Right lobe of liver (tissue), 6 donors: ENCODE measurements at regions not wholly inside any gene's neighbourhood (a gene's known extent, or its start where the extent isn't known, plus 50 kb on each side); places are given as distances from the start of the nearest gene placed in this dataset.

Source experiments
- ATAC-seq, 4 donors: fragments of 200-7000 bp; cut with Tn5 transposase; one replicate each; pipeline ENCODE4 v1.9.1; 2020; ENCODE audit warnings: mild to moderate bottlenecking in 4 of 4, moderate library complexity in 4 of 4
- DNase-seq, 3 donors: peaks; one replicate each; pipeline ENCODE4 v3.0.0-alpha.2; 2020
- H3K27ac ChIP-seq, 3 donors: fragments of 200-600 bp; one replicate each; pipeline ENCODE4 v1.8.0; 2022
- H3K27me3 ChIP-seq, 2 donors: fragments of 200-600 bp; one replicate each; pipeline ENCODE4 v1.8.0; 2022
- H3K36me3 ChIP-seq, 4 donors: fragments of 200-600 bp; sonication (generic) in 1 of 4; one replicate each; pipeline versions ENCODE4 v1.5.1 to v1.8.0; 2017 to 2022; ENCODE audit warnings: control low read depth in 1 of 4
- H3K4me1 ChIP-seq, 4 donors: fragments of 200-600 bp; sonication (generic) in 1 of 4; one replicate each; pipeline versions ENCODE4 v1.5.1 to v1.8.0; 2017 to 2022; ENCODE audit warnings: control low read depth in 1 of 4
- H3K4me3 ChIP-seq, 3 donors: fragments of 200-600 bp; one replicate each; pipeline ENCODE4 v1.8.0; 2022
- H3K9me3 ChIP-seq, 4 donors: fragments of 200-600 bp; sonication (generic) in 1 of 4; one replicate each; pipeline versions ENCODE4 v1.5.1 to v1.8.0; 2017 to 2022; ENCODE audit warnings: control low read depth in 1 of 4
- POLR2A ChIP-seq: fragments of 450-650 bp; IDR thresholded peaks from one replicate; pipeline ENCODE4 v1.6.1; 2017; ENCODE audit warnings: antibody characterized with exemption, mild to moderate bottlenecking
- WGBS: methylation state at CpG from one replicate; pipeline ENCODE4 v1.1.6; 2018; ENCODE audit warnings: low coverage, low lambda C conversion rate; ENCODE audit not compliant: insufficient coverage; ENCODE audit errors: missing lambda C conversion rate; 5-methylcytosine and 5-hydroxymethylcytosine counted together
- intact Hi-C, 2 donors: fragments of 100-400 bp; cut with DNase I; formaldehyde crosslinking; loops; one replicate each; pipeline versions ENCODE4 v1.11.2 to v1.14.1; 2022
- TF ChIP-seq, protein P1 (sequence below), 4 donors: fragments of 200-600 bp in 3 of 4; fragments of 450-650 bp in 1 of 4; IDR thresholded peaks; one replicate each; pipeline versions ENCODE4 v1.5.1 to v1.8.0; 2016 to 2022; ENCODE audit warnings: antibody characterized with exemption in 4 of 4, mild to moderate bottlenecking in 2 of 4
- donor health status: DM: no; HTN: yes; CAD: no.
- donor health status: DM: no; HTN: no; CAD: no.
- donor health status: DM: no; HTN: no; CAD: no.
- donor health status: DM: no; HTN: yes; CAD: no.
- donor health status: DM: no; HTN: yes; CAD: no.

DNA sequence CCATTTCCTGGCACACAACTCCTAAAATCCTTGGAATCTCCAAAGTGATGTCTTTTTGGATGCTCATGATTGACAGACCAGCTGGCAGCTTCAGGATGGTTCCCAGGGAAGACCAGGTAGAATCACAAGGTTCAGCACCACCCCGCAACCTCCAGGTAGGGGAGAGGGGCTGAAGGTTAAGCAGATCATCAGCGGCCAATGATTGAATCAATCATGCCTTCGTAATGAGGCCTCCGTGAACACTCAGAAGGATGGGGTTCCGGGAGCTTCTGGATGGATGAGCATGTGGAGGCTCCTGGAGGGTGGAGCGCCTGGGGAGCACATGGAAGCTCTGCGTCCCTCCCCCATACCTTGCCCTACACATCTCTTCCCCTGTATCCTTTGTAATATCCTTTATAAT lies 185.9 kb downstream of the SEC14L1 start:
- H3K4me1 ChIP-seq: peaks cover 0 to 68% (median 31%) of the 10 kb centered on the region in 4 donors
- TF ChIP-seq, protein P1, sequence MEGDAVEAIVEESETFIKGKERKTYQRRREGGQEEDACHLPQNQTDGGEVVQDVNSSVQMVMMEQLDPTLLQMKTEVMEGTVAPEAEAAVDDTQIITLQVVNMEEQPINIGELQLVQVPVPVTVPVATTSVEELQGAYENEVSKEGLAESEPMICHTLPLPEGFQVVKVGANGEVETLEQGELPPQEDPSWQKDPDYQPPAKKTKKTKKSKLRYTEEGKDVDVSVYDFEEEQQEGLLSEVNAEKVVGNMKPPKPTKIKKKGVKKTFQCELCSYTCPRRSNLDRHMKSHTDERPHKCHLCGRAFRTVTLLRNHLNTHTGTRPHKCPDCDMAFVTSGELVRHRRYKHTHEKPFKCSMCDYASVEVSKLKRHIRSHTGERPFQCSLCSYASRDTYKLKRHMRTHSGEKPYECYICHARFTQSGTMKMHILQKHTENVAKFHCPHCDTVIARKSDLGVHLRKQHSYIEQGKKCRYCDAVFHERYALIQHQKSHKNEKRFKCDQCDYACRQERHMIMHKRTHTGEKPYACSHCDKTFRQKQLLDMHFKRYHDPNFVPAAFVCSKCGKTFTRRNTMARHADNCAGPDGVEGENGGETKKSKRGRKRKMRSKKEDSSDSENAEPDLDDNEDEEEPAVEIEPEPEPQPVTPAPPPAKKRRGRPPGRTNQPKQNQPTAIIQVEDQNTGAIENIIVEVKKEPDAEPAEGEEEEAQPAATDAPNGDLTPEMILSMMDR (IDR thresholded peaks at IDR 0.05): no peak
- TF ChIP-seq POLR2A: no peak
- intact Hi-C loops: no loop called here
- ATAC-seq (no peak), DNase-seq (peak in 2 of 3 donors; percentile 12 to 35)
- H3K36me3 ChIP-seq: no peaks in the 10 kb centered on the region
- no peak overlapping the region for H3K4me3 ChIP-seq
- no peaks in the 10 kb centered on the region for H3K9me3 ChIP-seq
- no peaks in the 10 kb centered on the region for H3K27me3 ChIP-seq
- WGBS: 100% methylated on average over 4 of the region's 7 CpGs
- H3K27ac ChIP-seq: peak overlapping the region; percentile 41 to 95 (median 78)

DNA sequence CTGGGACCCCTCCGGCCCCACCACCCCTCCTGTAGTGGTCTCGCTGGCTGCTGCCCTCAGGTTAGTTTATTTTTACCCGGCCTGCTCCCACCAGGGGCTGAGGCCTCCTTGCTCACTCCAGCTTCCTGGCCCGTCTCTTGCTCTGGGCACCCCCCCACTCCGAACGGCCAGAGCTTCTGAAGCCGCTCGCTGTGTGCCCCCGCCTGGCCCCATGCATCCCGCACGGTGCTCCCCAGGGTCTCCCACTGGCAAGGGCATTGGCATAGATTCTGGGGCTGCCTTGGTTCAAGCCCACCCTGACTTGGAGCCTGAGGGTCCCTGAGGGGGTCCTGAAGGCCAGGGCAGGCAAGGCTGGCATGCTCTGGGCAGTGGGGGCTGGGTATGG lies 186.4 kb downstream of the SEC14L1 start:
- Histone ChIP-seq H3K36me3 (no peaks in the 10 kb centered on the region), H3K9me3 (no peaks in the 10 kb centered on the region), H3K4me3 (no peak overlapping the region), H3K27me3 (no peaks in the 10 kb centered on the region), H3K4me1 (peaks cover 0 to 73% (median 30%) of the 10 kb centered on the region in 4 donors), H3K27ac (peak overlapping the region; percentile 41 to 95 (median 78))
- 75% methylated on average over 7 of the region's 11 CpGs for WGBS
- ATAC-seq (no peak), DNase-seq (peak in 1 of 3 donors; percentile 56)
- intact Hi-C loops: no loop called here
- TF ChIP-seq, protein P1 (IDR thresholded peaks at IDR 0.05): peak in 1 of 4 donors; percentile 2
- TF ChIP-seq POLR2A: no peak

DNA sequence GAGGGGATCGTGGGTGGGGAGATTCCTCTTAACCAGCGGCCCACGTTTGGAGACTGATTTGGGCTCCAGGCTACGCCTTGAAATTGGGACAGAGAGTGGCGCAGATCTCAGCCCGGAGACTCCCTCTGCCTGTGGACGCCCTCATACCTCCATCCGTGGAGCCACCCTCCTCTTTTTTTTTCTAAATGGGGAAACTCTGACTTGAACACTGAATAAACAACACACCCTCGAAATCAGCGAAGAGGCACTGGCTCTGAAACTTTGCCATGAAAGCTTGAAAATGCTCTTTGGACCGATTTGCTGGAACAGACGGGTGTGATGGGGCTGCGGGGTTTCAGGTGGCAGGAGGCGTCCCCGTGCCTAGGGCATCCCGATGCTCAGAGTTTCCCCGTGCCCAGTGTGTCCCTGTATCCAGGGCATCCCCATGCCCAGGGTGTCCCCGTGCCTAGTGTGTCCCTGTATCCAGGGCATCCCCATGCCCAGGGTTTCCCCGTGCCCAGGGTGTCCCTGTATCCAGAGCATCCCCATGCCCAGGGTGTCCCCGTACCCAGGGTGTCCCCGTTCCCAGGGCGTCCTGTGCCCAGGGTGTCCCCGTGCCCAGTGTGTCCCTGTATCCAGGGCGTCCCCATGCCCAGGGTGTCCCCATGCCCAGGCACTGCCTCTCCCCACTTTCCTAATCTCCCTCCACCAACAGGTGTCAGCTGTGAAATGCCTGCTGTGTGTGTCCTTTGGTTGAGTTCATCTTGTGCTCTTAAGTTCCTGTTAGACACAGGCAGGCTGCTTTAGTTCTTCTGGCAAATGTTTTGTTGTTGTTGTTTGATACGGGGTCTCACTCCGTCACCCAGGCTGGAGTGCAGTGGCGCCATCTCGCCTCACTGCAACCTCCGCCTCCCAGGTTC lies 187.0 kb downstream of the SEC14L1 start:
- Histone ChIP-seq H3K9me3 (no peaks in the 10 kb centered on the region), H3K27me3 (no peaks in the 10 kb centered on the region), H3K4me1 (peaks cover 0 to 67% (median 27%) of the 10 kb centered on the region in 4 donors), H3K27ac (peak overlapping the region; percentile 41 to 95 (median 78)), H3K36me3 (no peaks in the 10 kb centered on the region), H3K4me3 (no peak overlapping the region)
- ATAC-seq (peak; percentile 44 to 72 (median 65)), DNase-seq (peak; percentile 65 to 86 (median 85))
- 42% methylated on average over 11 of the region's 29 CpGs for WGBS
- TF ChIP-seq POLR2A: no peak
- TF ChIP-seq, protein P1 (IDR thresholded peaks at IDR 0.05): peak; percentile 1 to 32 (median 15)
- intact Hi-C loops: no loop called here

DNA sequence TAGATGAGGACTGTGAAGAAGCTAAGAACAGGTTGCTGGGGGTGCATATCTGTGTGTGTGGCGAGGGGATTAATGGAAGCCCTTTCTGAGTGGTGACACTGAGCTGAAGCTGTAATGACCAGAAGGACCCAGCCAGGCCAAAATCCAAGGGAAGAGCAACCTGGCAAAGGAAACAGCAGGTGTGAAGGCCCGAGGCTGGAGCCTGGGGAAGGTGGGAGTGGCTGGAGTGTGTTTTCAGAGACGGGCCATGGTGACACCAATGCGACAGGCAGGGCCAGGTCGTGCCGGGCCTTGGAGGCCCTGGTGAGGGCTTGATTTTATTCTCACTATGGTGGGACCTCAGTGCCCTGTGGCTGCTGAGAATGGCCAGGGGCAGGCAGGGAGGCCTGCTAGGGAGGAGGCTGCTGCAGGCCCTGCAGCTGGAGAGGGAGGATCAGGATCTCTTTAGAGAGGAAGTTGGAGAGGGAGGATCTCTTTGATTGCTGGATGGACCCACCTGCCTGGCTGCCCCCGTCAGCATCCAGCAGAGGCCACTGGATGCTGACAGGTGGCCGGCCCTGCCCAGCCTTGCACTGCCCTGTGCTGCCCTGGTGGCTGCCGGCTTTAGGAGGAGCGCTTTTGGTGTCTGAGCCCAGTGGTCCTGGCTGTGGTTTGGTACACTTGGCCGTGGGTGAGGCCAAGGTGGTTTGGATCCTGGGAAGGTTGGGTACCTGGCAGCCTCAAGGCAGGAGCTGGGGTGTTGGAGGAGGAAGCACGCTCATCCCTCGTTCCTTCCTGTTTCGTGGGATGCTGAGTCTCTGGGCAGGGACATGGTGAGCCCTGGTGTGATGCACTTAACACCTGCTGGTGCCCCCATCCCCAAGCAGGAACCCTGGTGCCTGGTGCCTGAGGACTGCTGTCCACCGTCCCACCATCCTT lies 188.3 kb downstream of the SEC14L1 start:
- DNase-seq: peak in 2 of 3 donors; percentile 54 to 56
- WGBS: 63% methylated on average over 4 of the region's 15 CpGs
- TF ChIP-seq, protein P1 (IDR thresholded peaks at IDR 0.05): no peak
- TF ChIP-seq POLR2A: no peak

More for the DNA sequence above, 188.3 kb downstream of the SEC14L1 start:
- intact Hi-C loops: no loop called here
- Histone ChIP-seq H3K36me3 (no peaks in the 10 kb centered on the region), H3K4me1 (peaks cover 0 to 56% (median 21%) of the 10 kb centered on the region in 4 donors), H3K27me3 (no peaks in the 10 kb centered on the region), H3K4me3 (no peak overlapping the region), H3K9me3 (no peaks in the 10 kb centered on the region), H3K27ac (peak overlapping the region in 2 of 3 donors; percentile 13 to 95)
- no peak for ATAC-seq
